ENCODE measurements at regions not wholly inside any gene's neighbourhood (a gene's known extent, or its start where the extent isn't known, plus 50 kb on each side); places are given as distances from the start of the nearest gene placed in this dataset.

DNA sequence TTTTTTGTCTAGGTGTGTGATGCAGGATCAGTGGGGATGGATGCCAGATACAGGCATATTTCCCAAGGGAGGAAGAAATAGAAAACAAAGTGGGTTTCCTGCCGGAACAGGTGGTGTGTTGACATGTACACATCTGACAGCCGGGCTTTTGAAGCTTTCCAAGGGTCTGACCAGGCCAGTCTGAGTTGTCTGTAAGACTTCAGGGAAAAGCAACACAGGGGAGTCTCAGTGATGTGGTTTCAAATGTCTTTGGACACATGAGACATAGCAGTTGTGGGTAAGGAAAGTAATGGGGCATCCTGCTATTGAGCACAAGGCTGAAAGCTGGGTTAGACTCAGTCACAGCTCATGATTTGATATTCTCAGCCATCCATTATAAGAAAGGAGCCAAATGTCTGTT, 274.9 kb downstream of the PIK3R1 start:
- no peak for DNase-seq

DNA sequence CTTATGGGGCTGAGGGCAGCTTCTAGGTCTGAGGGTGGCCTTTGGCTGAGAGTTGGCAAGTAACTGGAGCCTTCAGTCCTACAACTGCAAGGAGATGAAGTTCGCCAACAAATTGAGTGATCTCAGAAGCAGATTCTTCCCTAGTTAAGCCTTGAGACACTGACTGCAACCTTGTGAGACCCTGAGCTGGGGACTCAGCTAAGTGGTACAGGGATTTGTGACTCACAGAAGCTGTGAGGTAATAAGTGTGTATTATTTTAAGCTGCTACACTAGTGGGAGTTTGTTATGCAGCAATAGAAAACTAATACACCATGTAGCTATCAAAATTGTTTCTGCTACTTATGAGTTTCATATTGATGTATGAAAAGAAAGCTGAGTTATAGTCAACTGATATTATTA, 279.2 kb downstream of the PIK3R1 start:
- DNase-seq: no peak

- peak; percentile 74 for DNase-seq
These were observed 284.4 kb downstream of the PIK3R1 start for GRCh38 chr5:68499987-68500386.

- DNase-seq: no peak
These were observed 285.3 kb downstream of the PIK3R1 start for GRCh38 chr5:68500813-68501212.

DNA sequence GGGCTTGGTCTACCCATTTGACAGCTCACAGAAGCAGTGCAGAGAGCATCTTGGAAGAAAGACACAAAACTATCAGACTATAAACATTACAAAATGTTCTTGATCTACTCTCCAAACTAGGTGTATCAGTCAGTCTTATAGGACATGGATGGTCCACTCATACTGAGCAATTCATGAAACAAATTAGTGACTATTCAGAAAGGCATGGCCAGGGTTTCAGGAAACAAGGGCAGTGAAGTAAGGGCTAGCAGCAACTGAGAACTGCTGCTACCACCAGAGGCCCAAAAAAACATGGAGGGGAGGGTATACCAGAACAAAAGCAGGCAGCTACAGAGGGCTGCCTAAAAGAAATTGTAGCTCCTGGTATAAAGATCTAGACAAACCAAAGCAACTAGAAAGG, 287.0 kb downstream of the PIK3R1 start:
- peak; percentile 18 for DNase-seq

- DNase-seq: peak; percentile 41
These were observed 288.8 kb downstream of the PIK3R1 start for GRCh38 chr5:68504306-68504705.

DNA sequence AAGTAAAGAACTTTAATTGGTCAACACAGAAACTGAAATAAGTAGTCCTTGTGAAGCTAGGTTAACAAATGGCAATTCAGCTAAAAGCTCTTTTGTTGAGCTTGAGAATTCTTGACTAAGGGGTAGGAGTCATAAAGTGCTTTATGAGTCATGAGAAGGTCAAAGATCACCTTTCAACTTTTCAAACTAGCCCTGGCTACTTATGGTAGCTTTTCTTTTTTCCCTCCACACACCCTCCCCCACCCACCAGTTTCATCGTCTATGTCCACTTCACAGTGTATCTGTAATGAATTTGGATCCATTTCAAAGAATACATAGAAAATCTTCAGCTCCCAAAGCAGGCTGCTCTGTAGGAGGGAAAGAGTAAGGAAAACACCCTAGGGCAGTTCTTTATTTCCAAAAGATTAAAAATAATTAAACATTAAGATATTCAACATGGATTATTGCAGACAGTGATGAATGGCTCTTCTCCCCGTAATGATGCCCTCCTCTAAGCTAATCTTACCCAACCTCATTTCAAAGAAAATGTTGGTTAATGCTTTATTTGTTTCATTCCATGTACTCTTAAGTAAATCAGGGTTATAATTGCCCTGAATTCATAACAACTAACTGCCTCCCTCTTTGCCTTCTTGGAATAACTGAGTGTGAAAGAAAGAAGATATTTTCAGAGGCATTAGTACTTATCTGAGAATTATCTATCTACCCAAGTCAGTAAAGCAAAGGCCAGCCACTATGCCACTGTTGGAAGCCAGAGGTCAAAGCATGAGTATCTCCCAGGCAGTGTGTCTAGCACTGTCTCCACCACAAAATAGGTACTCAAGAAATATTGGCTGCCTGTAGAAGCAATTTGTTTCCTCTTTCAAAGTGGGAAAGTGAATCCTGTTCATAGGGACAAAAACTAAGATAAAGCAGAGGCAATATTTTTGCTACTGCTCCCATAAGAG, 290.6 kb downstream of the PIK3R1 start:
- DNase-seq: peak; percentile 77

- DNase-seq: no peak
These were observed 300.0 kb downstream of the PIK3R1 start for GRCh38 chr5:68515514-68515913.

GRCh38 chr5:68518286-68518685, 302.7 kb downstream of the PIK3R1 start:
- DNase-seq: no peak

DNA sequence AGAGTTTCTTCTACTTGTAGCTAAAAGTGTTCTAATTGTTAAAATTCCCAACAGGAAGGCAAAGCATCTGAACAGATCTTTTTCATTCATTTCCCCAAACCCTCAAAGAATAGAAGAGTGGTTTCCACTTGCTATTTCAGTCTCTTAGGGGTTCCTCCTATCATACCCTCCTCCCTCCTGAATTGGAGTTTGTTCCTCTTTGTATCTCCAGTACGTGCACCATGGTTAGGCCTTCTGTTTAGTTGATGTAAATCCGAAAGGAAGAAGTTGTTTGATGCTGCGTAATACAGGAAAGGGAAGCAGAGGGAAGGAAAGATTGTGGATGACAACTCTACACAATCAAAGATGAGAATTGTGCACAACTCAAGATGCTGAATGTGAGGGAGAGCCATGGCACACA, 303.6 kb downstream of the PIK3R1 start:
- DNase-seq: no peak

GRCh38 chr5:68521776-68522175, 306.2 kb downstream of the PIK3R1 start:
- no peak for DNase-seq

GRCh38 chr5:68522863-68523262, 307.3 kb downstream of the PIK3R1 start:
- peak; percentile 53 for DNase-seq

- no peak for DNase-seq
These were observed 313.3 kb downstream of the PIK3R1 start for GRCh38 chr5:68528821-68529273.

GRCh38 chr5:68529581-68529980, 314.0 kb downstream of the PIK3R1 start:
- DNase-seq: peak; percentile 67

GRCh38 chr5:68531970-68532369, 316.4 kb downstream of the PIK3R1 start:
- DNase-seq: no peak

DNA sequence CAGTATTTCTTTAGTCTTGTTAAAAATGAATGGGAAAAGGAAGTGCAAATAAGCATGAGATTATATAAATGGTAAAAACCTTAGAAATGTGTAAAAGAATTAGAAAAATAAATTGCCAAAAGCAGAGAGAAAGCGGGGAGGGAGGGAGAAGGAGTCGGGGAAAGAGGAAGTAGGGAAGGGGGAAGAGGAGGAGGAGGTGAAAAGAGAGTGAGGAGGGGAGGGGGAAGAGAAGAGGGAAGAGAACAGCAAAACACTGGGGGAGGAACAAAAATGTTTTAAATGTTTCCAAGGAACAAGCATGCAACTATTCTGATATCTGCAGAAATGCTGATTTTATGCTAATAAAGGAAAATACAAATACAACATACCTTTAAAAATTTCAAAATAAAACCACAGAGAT, 317.5 kb downstream of the PIK3R1 start:
- no peak for DNase-seq

DNA sequence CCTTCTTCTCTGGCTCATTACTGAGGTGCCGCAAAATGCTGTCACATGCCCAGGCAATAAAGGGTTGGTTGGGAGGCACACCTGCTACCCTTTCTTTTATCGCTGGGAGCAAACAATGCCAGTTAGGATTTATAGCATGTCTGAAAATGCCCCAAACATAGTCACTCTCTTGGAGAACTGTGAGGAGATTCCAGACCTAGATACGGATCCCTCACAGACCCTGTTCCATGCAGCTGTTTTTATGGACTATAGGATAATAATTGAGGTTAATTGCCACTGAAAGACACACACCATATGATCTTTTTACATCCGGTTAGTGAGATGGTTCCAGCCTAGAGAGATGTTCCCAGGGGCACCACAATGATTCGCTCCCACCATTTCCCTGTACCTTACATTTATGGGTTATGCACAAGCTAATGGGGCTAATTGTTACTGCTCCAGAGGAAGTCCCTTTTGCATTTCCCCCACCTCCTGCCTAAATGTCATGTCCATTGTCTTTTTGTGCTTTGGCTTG, 318.1 kb downstream of the PIK3R1 start:
- no peak for DNase-seq

- peak; percentile 31 for DNase-seq
These were observed 318.8 kb downstream of the PIK3R1 start for GRCh38 chr5:68534131-68534940.

GRCh38 chr5:68534956-68535520, 319.5 kb downstream of the PIK3R1 start:
- no peak for DNase-seq

DNA sequence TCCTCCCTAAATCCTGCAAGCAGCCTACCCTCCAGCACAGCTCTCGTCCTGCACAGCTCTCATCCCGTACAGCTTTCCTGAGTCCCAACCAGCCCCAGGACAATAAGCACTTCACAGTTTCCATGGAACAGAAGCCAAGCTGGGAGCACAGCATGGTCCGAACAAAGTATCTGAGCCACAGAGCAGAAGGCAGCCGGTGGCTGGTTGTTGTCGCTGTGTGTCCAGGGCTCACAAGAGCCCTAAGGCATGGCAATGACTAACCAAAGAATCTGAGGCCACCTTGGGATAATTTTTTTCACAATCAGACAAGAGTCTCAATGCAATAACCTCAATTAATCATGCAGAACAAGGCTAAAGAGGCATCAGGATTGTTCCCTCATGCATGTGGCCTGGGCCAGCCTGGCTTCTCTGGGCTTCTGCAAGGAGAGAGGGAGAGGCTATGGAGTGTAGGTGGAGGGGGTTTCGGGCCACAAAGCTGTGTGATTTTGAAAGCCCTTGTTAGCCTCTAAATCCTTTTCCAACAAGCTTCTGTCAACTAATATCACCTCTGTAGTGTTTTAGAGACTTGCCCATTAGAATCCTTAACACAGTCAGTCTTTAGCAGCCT, 323.4 kb downstream of the PIK3R1 start:
- no peak for DNase-seq

DNA sequence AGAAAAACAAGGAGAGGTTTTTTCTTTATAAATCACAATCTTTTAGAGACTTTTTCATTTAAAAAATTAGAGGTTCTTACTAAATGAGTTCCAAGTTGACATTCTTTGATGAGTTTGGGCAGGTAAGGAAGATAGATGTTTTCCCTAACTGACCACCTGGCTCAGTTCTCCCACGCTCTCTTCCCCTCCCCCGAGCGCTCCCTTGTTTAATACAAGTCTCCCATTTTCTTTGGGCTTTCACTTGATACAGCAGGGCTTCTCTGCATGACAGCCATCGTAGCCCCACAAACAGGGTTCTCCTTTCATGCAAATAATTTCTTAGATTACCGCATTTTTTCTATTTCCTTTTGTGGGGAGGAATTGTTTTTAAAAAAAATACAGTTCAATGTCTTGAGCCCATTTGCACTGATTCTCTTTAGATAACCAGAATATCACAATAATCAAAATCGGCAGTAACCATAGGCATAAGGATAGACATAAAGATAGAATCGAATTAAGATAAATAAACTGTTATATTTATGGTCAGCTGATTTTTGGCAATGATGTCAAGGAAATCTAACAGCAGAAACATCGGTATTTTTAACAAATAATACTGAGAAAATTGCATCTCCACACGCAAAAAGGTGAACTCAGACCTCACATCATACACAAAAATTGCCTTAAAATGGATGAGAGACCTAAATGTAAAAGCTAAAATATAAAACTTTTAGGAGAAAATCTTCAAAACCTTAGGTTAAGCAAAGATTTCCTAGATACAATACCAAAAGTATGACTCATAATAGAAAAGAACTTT, 325.4 kb downstream of the PIK3R1 start:
- no peak for DNase-seq

DNA sequence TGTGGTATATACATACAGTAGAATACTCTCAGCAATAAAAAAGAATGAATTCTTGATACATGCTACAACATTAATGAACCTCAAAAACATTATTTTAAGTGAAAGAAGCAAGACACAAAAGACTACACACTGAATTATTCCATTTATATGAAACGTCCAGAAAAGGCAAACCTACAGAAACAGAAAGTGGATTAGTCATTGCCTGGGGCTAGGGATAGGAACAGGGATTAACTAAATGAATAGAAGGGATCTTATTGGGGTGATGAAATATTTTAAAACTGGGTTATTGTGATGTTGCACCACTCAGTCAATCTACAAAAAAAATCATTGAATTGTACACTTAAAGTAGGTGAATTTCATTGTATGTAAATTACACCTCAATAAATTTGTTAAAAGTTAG, 326.7 kb downstream of the PIK3R1 start:
- peak; percentile 62 for DNase-seq

Data from EL (cell line).